ENCODE measurements at regions not wholly inside any gene's neighbourhood (a gene's known extent, or its start where the extent isn't known, plus 50 kb on each side); places are given as distances from the start of the nearest gene placed in this dataset.

GRCh38 chr9:115625954-115626353 is 508.0 kb upstream of the TNC start:
- DNase-seq (ENCODE audit: low read depth) = no peak
- H3K9ac ChIP-seq (ENCODE audit: low read length) = no peak overlapping the region
- no peaks in the 10 kb centered on the region for H3K27me3 ChIP-seq (replicated peaks; ENCODE audit: control insufficient read depth, insufficient read depth, low read length)
- no peak overlapping the region for H3K4me3 ChIP-seq (ENCODE audit: low read length)
- H3K36me3 ChIP-seq (ENCODE audit: control insufficient read depth, insufficient read depth, low read length, severe bottlenecking) = no peaks in the 10 kb centered on the region
- peaks cover 8% of the 10 kb centered on the region for H3K4me1 ChIP-seq (ENCODE audit: control insufficient read depth, insufficient read depth, low read length)
- peaks cover 9% of the 10 kb centered on the region for H3K9me3 ChIP-seq (ENCODE audit: control insufficient read depth, low read length)

DNA sequence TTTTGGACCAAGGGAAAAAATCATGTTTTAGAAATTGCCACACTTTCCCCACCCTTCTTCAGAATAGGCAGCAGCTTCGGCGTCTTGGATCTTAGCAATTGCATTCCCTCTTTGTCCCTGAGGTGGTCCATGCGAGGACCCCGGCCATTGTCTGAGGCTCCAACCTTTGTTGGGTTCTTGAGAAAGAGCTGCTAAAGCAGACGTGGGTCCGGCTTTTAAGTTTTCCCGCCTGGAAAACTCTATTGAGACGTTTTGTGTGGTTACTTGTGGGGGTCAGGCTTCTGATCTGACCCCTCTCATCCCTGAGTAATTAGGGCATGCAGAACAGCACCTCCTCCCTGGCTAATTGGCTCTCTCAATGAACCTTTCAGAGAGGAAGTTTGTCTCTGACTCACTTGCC is 509.6 kb upstream of the TNC start:
- Histone ChIP-seq H3K36me3 (ENCODE audit: control insufficient read depth, insufficient read depth, low read length, severe bottlenecking) (no peaks in the 10 kb centered on the region), H3K27me3 (replicated peaks; ENCODE audit: control insufficient read depth, insufficient read depth, low read length) (no peaks in the 10 kb centered on the region), H3K9ac (ENCODE audit: low read length) (no peak overlapping the region), H3K4me1 (ENCODE audit: control insufficient read depth, insufficient read depth, low read length) (peaks cover 8% of the 10 kb centered on the region), H3K4me3 (ENCODE audit: low read length) (no peak overlapping the region), H3K9me3 (ENCODE audit: control insufficient read depth, low read length) (peaks cover 3% of the 10 kb centered on the region)
- no peak for DNase-seq (ENCODE audit: low read depth)

DNA sequence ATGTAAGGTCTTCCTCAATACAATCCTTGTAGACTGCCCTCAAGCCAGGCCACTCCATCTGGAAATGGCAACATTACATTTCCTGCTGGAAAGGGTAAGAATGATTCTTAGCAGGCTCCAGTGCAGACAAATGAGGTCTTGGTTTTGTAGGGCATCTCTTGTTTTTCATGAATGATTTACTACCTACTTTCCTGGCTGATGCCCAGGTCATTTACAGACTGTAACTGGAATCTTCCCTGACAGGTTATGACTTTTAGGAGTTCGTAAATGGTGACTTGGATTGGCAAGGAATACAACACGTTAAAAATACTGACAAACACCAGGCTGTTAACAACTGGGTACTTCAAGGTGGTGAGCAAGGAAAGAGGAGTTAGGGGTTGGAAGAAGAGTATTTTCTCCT is 510.5 kb upstream of the TNC start:
- Histone ChIP-seq H3K4me3 (ENCODE audit: low read length) (no peak overlapping the region), H3K9ac (ENCODE audit: low read length) (no peak overlapping the region), H3K27me3 (replicated peaks; ENCODE audit: control insufficient read depth, insufficient read depth, low read length) (no peaks in the 10 kb centered on the region), H3K4me1 (ENCODE audit: control insufficient read depth, insufficient read depth, low read length) (peaks cover 8% of the 10 kb centered on the region), H3K9me3 (ENCODE audit: control insufficient read depth, low read length) (no peaks in the 10 kb centered on the region), H3K36me3 (ENCODE audit: control insufficient read depth, insufficient read depth, low read length, severe bottlenecking) (no peaks in the 10 kb centered on the region)
- DNase-seq (ENCODE audit: low read depth) = no peak

- DNase-seq (ENCODE audit: low read depth) = no peak
- Histone ChIP-seq H3K4me3 (ENCODE audit: low read length) (no peak overlapping the region), H3K27me3 (replicated peaks; ENCODE audit: control insufficient read depth, insufficient read depth, low read length) (no peaks in the 10 kb centered on the region), H3K9me3 (ENCODE audit: control insufficient read depth, low read length) (no peaks in the 10 kb centered on the region), H3K4me1 (ENCODE audit: control insufficient read depth, insufficient read depth, low read length) (peaks cover 8% of the 10 kb centered on the region), H3K36me3 (ENCODE audit: control insufficient read depth, insufficient read depth, low read length, severe bottlenecking) (no peaks in the 10 kb centered on the region), H3K9ac (ENCODE audit: low read length) (no peak overlapping the region)
These were observed 512.2 kb upstream of the TNC start for GRCh38 chr9:115629879-115630840.

DNA sequence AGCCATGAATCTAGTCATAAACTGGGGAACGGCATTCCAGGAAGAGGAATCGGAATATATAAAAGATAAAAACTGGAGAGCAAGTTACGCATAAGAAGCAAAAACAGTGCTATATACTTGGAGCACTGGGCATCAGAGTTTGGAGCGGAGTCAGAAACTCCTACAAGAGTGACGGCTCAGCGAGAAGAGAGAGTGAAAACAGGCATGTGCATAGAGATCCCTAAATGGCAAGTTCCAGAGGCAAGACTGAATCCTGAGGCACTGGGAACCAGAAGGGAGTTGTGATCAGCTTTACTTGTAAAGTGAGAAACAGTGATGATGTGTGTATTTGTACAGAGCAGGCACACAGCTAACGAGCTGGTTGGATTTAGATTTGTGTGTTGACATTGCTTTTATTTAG is 514.4 kb upstream of the TNC start:
- Histone ChIP-seq H3K9me3 (ENCODE audit: control insufficient read depth, low read length) (no peaks in the 10 kb centered on the region), H3K4me3 (ENCODE audit: low read length) (no peak overlapping the region), H3K4me1 (ENCODE audit: control insufficient read depth, insufficient read depth, low read length) (peaks cover 8% of the 10 kb centered on the region), H3K27me3 (replicated peaks; ENCODE audit: control insufficient read depth, insufficient read depth, low read length) (no peaks in the 10 kb centered on the region), H3K36me3 (ENCODE audit: control insufficient read depth, insufficient read depth, low read length, severe bottlenecking) (no peaks in the 10 kb centered on the region), H3K9ac (ENCODE audit: low read length) (no peak overlapping the region)
- DNase-seq (ENCODE audit: low read depth) = no peak

DNA sequence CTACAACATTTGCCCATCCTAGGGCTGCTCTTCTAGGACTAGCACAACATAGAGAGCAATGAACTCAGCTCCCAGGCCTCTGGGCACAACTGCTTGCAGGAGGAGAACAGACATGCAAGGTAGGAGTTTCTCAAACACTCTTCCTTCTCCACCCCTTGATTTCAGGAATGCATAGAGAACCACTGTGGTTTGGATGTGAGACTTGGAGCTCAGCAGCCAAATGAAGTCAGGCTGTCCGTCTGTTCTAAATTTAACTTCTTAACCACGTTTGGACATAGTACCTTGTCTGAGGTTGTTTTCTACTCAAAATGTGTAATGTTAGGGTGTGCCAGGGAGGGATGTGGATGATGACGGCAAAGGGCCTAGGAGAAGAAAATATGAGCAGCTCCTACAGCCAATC is 515.1 kb upstream of the TNC start:
- Histone ChIP-seq H3K9me3 (ENCODE audit: control insufficient read depth, low read length) (no peaks in the 10 kb centered on the region), H3K4me1 (ENCODE audit: control insufficient read depth, insufficient read depth, low read length) (peaks cover 11% of the 10 kb centered on the region), H3K36me3 (ENCODE audit: control insufficient read depth, insufficient read depth, low read length, severe bottlenecking) (no peaks in the 10 kb centered on the region), H3K4me3 (ENCODE audit: low read length) (no peak overlapping the region), H3K9ac (ENCODE audit: low read length) (no peak overlapping the region), H3K27me3 (replicated peaks; ENCODE audit: control insufficient read depth, insufficient read depth, low read length) (no peaks in the 10 kb centered on the region)
- peak; percentile 49 for DNase-seq (ENCODE audit: low read depth)

GRCh38 chr9:115635680-115636383 is 517.8 kb upstream of the PAPPA start:
- DNase-seq (ENCODE audit: low read depth) = no peak
- Histone ChIP-seq H3K36me3 (ENCODE audit: control insufficient read depth, insufficient read depth, low read length, severe bottlenecking) (no peaks in the 10 kb centered on the region), H3K9me3 (ENCODE audit: control insufficient read depth, low read length) (no peaks in the 10 kb centered on the region), H3K4me3 (ENCODE audit: low read length) (no peak overlapping the region), H3K4me1 (ENCODE audit: control insufficient read depth, insufficient read depth, low read length) (peaks cover 8% of the 10 kb centered on the region), H3K9ac (ENCODE audit: low read length) (no peak overlapping the region), H3K27me3 (replicated peaks; ENCODE audit: control insufficient read depth, insufficient read depth, low read length) (no peaks in the 10 kb centered on the region)

DNA sequence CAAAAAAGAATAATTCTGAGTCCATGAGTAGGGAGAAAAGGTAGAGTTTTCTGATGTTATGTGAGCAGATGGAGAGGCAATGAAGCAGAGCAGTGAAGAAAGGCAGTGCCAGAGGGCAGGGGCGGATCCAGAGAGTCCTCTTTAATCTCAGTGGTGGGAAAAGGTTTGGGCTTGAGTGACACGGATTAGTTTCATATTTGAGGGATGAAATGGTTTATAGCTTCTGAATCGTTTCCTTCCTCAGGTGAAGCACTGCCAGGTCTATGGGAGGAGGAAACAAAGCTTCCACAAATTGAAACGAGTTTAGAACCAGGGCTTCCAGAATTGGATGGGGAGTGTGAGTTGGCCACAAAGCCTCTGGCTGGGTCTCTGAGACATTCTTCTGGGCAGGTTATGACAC is 517.0 kb upstream of the PAPPA start:
- Histone ChIP-seq H3K36me3 (ENCODE audit: control insufficient read depth, insufficient read depth, low read length, severe bottlenecking) (no peaks in the 10 kb centered on the region), H3K4me1 (ENCODE audit: control insufficient read depth, insufficient read depth, low read length) (peaks cover 14% of the 10 kb centered on the region), H3K9ac (ENCODE audit: low read length) (no peak overlapping the region), H3K9me3 (ENCODE audit: control insufficient read depth, low read length) (no peaks in the 10 kb centered on the region), H3K4me3 (ENCODE audit: low read length) (no peak overlapping the region), H3K27me3 (replicated peaks; ENCODE audit: control insufficient read depth, insufficient read depth, low read length) (no peaks in the 10 kb centered on the region)
- DNase-seq (ENCODE audit: low read depth) = no peak

- H3K27me3 ChIP-seq (replicated peaks; ENCODE audit: control insufficient read depth, insufficient read depth, low read length) = no peaks in the 10 kb centered on the region
- no peak overlapping the region for H3K4me3 ChIP-seq (ENCODE audit: low read length)
- H3K9ac ChIP-seq (ENCODE audit: low read length) = no peak overlapping the region
- H3K4me1 ChIP-seq (ENCODE audit: control insufficient read depth, insufficient read depth, low read length) = peaks cover 20% of the 10 kb centered on the region
- no peaks in the 10 kb centered on the region for H3K9me3 ChIP-seq (ENCODE audit: control insufficient read depth, low read length)
- DNase-seq (ENCODE audit: low read depth) = peak; percentile 27
- H3K36me3 ChIP-seq (ENCODE audit: control insufficient read depth, insufficient read depth, low read length, severe bottlenecking) = no peaks in the 10 kb centered on the region
These were observed 515.9 kb upstream of the PAPPA start for GRCh38 chr9:115637661-115638060.

DNA sequence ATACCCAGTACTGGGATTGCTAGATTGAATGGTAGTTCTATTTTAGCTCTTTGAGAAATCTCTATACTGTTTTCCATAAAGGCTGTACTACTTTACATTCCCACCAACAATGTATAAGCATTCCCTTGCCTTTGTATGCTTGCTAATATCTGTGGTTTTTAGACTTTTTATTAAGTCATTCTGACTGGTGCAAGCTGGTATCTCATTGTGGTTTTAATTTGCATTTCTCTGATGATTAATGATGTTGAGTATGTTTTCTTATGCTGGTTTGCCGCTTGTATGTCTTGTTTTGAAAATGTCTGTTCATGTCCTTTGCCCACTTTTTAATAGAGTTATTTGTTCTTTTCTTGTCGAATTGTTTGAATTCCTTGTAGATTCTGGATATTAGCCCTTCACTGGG is 512.7 kb upstream of the PAPPA start:
- Histone ChIP-seq H3K4me3 (ENCODE audit: low read length) (no peak overlapping the region), H3K9ac (ENCODE audit: low read length) (peak overlapping the region; percentile 27), H3K36me3 (ENCODE audit: control insufficient read depth, insufficient read depth, low read length, severe bottlenecking) (no peaks in the 10 kb centered on the region), H3K4me1 (ENCODE audit: control insufficient read depth, insufficient read depth, low read length) (peaks cover 26% of the 10 kb centered on the region), H3K27me3 (replicated peaks; ENCODE audit: control insufficient read depth, insufficient read depth, low read length) (no peaks in the 10 kb centered on the region), H3K9me3 (ENCODE audit: control insufficient read depth, low read length) (no peaks in the 10 kb centered on the region)
- peak; percentile 35 for DNase-seq (ENCODE audit: low read depth)

DNA sequence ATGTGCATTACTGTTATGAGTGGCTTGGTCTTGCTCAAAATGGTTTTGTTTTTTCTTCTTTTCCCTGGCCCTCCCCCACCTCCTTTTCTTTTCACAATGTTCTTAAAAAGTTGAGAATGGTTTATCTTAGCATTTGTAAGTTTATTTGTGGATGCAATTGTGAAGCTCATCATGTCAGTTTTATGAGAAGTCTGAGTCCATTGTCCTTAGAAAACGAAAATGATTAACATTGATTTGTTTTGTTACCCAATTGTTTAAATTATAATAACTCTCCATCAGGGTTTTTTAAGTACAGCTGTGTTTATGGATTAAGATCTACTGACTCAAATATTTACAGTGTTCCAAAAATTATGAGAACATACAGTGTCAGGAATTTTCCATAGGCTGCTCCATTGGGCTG is 511.3 kb upstream of the PAPPA start:
- H3K9me3 ChIP-seq (ENCODE audit: control insufficient read depth, low read length) = no peaks in the 10 kb centered on the region
- no peak for DNase-seq (ENCODE audit: low read depth)
- no peaks in the 10 kb centered on the region for H3K27me3 ChIP-seq (replicated peaks; ENCODE audit: control insufficient read depth, insufficient read depth, low read length)
- H3K36me3 ChIP-seq (ENCODE audit: control insufficient read depth, insufficient read depth, low read length, severe bottlenecking) = no peaks in the 10 kb centered on the region
- no peak overlapping the region for H3K9ac ChIP-seq (ENCODE audit: low read length)
- H3K4me1 ChIP-seq (ENCODE audit: control insufficient read depth, insufficient read depth, low read length) = peaks cover 26% of the 10 kb centered on the region
- no peak overlapping the region for H3K4me3 ChIP-seq (ENCODE audit: low read length)
